ENCODE measurements at regions not wholly inside any gene's neighbourhood (a gene's known extent, or its start where the extent isn't known, plus 50 kb on each side); places are given as distances from the start of the nearest gene placed in this dataset.

DNA sequence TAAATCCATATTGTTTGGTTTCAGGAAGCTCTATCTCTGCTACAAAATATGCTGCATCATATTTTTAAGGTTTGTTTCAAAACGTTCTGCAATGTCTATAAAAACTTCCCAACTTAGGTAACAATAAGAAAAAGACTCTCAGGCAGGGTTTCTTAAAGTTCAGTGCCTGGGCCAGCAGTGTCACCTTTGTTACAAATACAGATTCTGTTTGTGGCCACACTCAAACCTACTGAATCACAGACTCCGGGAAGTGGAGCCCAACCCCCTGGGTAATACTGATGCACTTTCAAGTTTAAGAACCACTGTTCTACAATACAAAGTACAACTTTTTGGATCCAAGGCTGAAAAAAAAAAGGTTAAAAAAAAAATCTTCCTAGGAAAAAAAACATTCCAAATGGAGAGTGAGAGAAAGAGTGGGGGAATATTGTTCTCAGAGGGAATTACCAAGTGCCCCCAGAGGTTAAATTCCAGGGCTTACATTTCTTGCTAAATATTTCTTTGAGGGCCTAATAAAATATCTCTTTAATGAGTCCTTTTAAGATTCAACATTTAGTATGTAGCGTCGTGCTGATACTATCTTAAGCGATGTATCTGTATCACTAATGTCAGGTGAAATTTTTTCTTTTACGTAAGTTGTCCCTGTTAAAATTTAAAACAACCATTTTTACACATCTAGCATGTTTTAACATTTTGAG is 476.7 kb downstream of the TXNL1 start:
- Histone ChIP-seq H3K4me3 (ENCODE audit: low read length) (no peak overlapping the region), H3K9me3 (ENCODE audit: control insufficient read depth, insufficient read depth, low read length) (no peaks in the 10 kb centered on the region), H3K27ac (ENCODE audit: low read length) (no peak overlapping the region), H3K27me3 (ENCODE audit: control insufficient read depth, insufficient read depth, low read length) (no peaks in the 10 kb centered on the region), H3K4me1 (ENCODE audit: control insufficient read depth, insufficient read depth, low read length) (no peaks in the 10 kb centered on the region), H3K36me3 (ENCODE audit: control insufficient read depth, insufficient read depth, low read length) (no peaks in the 10 kb centered on the region)
- intact Hi-C loops (cut with micrococcal nuclease), result no loop called here
- WGBS (ENCODE audit: insufficient coverage), result 66% methylated on average over 5 of the region's 6 CpGs
- TF ChIP-seq CTCF (IDR thresholded peaks at IDR 0.05), result no peak
- DNase-seq (no peak), ATAC-seq (no peak)
- H3K27ac Mint-ChIP-seq, result no peak overlapping the region
- H3K4me3 Mint-ChIP-seq, result no peak overlapping the region
- no peaks in the 10 kb centered on the region for H3K36me3 Mint-ChIP-seq
- no peaks in the 10 kb centered on the region for H3K27me3 Mint-ChIP-seq (ENCODE audit: low read depth in 2 of 2)
- H3K4me1 Mint-ChIP-seq, result no peaks in the 10 kb centered on the region
- H3K9me3 Mint-ChIP-seq, result peaks cover 2% of the 10 kb centered on the region in 2 donors

- no peak for TF ChIP-seq CTCF (IDR thresholded peaks at IDR 0.05)
- Histone ChIP-seq H3K4me3 (ENCODE audit: low read length) (no peak overlapping the region), H3K9me3 (ENCODE audit: control insufficient read depth, insufficient read depth, low read length) (no peaks in the 10 kb centered on the region), H3K4me1 (ENCODE audit: control insufficient read depth, insufficient read depth, low read length) (no peaks in the 10 kb centered on the region), H3K27me3 (ENCODE audit: control insufficient read depth, insufficient read depth, low read length) (no peaks in the 10 kb centered on the region), H3K36me3 (ENCODE audit: control insufficient read depth, insufficient read depth, low read length) (no peaks in the 10 kb centered on the region), H3K27ac (ENCODE audit: low read length) (no peak overlapping the region)
- H3K9me3 Mint-ChIP-seq, result peaks cover 2 to 4% of the 10 kb centered on the region in 2 donors
- H3K4me3 Mint-ChIP-seq, result no peak overlapping the region
- H3K4me1 Mint-ChIP-seq, result no peaks in the 10 kb centered on the region
- intact Hi-C loops (cut with micrococcal nuclease), result no loop called here
- no peak for ATAC-seq
- H3K27ac Mint-ChIP-seq, result no peak overlapping the region
- H3K27me3 Mint-ChIP-seq (ENCODE audit: low read depth in 2 of 2), result no peaks in the 10 kb centered on the region
- DNase-seq, result no peak
- H3K36me3 Mint-ChIP-seq, result no peaks in the 10 kb centered on the region
These were observed 479.7 kb downstream of the TXNL1 start for GRCh38 chr18:56158676-56159075.

- DNase-seq (no peak), ATAC-seq (no peak)
- H3K9me3 Mint-ChIP-seq, result peaks cover 4 to 5% of the 10 kb centered on the region in 2 donors
- H3K36me3 Mint-ChIP-seq, result no peaks in the 10 kb centered on the region
- H3K9me3 ChIP-seq (ENCODE audit: control insufficient read depth, insufficient read depth, low read length), result no peaks in the 10 kb centered on the region
- intact Hi-C loops (cut with micrococcal nuclease), result no loop called here
- no peaks in the 10 kb centered on the region for H3K36me3 ChIP-seq (ENCODE audit: control insufficient read depth, insufficient read depth, low read length)
- no peak overlapping the region for H3K27ac Mint-ChIP-seq
- no peak overlapping the region for H3K4me3 Mint-ChIP-seq
- H3K27me3 Mint-ChIP-seq (ENCODE audit: low read depth in 2 of 2), result no peaks in the 10 kb centered on the region
- no peaks in the 10 kb centered on the region for H3K27me3 ChIP-seq (ENCODE audit: control insufficient read depth, insufficient read depth, low read length)
- no peak for TF ChIP-seq CTCF (IDR thresholded peaks at IDR 0.05)
- no peak overlapping the region for H3K27ac ChIP-seq (ENCODE audit: low read length)
- H3K4me3 ChIP-seq (ENCODE audit: low read length), result no peak overlapping the region
- H3K4me1 ChIP-seq (ENCODE audit: control insufficient read depth, insufficient read depth, low read length), result no peaks in the 10 kb centered on the region
- no peaks in the 10 kb centered on the region for H3K4me1 Mint-ChIP-seq
These were observed 480.9 kb downstream of the TXNL1 start for GRCh38 chr18:56157541-56157940.
